Fibroblast of the aortic adventitia (primary cell): ENCODE measurements at regions not wholly inside any gene's neighbourhood (a gene's known extent, or its start where the extent isn't known, plus 50 kb on each side); places are given as distances from the start of the nearest gene placed in this dataset.
"Not testable (repeated sequence)": the region's sequence is repeated elsewhere in the genome, so short reads cannot be mapped to it uniquely, and the experiment has no call there.

Experiments used
- DNase-seq: peaks from one replicate; pipeline ENCODE4 v3.0.0-alpha.2; 2010; ENCODE audit warnings: low read depth
- H3K4me3 ChIP-seq: 2 replicates; pipeline ENCODE4 v1.5.1; 2011; ENCODE audit warnings: low read depth, mild to moderate bottlenecking, control low read depth, low read length, moderate library complexity
- TF ChIP-seq, protein P1 (sequence below): IDR thresholded peaks from 2 replicates; pipeline ENCODE4 v1.5.1; 2011; ENCODE audit warnings: mild to moderate bottlenecking, low read length, control low read depth, inconsistent platforms; ENCODE audit not compliant: insufficient read depth

DNA sequence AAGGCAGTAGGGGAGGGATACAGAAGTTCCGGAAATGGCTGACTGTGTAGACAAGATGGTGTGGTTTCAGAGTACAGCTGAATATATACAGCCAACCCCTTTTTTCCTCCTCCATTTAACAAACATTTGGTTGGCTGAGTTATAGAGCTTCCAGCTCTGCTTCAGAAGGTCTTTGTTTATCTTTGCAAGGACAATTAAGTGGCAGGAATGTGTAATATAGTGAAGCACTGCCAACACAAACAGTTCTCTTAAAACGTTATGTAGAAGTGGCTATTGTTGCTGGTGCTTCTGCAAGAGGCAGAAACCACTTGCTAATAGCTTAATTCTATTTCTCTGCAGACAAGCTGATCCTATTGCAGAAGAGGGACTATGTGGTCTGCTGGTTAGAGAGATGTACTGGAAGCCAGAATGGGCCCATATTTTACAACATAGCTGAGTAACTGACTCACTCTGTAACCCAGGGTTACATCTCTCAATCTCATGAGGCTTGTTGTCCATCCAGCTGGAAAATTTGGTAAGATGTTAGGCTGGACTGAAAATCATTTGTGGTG lies 62.7 kb upstream of the OSMR start:
- peak; percentile 97 for DNase-seq
- no peak overlapping the region for H3K4me3 ChIP-seq
- TF ChIP-seq, protein P1, sequence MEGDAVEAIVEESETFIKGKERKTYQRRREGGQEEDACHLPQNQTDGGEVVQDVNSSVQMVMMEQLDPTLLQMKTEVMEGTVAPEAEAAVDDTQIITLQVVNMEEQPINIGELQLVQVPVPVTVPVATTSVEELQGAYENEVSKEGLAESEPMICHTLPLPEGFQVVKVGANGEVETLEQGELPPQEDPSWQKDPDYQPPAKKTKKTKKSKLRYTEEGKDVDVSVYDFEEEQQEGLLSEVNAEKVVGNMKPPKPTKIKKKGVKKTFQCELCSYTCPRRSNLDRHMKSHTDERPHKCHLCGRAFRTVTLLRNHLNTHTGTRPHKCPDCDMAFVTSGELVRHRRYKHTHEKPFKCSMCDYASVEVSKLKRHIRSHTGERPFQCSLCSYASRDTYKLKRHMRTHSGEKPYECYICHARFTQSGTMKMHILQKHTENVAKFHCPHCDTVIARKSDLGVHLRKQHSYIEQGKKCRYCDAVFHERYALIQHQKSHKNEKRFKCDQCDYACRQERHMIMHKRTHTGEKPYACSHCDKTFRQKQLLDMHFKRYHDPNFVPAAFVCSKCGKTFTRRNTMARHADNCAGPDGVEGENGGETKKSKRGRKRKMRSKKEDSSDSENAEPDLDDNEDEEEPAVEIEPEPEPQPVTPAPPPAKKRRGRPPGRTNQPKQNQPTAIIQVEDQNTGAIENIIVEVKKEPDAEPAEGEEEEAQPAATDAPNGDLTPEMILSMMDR = peak; percentile 27

DNA sequence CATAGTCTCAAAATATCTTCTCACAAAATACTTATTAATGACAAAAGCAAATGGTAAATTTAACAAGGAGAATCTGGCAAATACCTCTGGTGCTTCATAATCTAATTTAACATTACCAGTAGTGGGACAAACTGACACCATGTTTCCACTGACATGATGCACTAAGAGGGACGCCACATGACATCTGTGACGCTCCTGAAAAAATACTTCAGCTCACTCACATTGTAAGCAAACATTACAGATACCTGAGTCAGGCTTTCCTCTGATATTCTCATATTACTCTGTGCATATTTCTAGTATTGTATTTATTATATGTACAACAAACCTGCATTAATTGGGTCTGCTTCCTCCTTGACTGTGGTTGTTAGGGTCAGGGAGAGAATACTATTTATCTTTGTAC lies 56.7 kb upstream of the OSMR start:
- no peak overlapping the region for H3K4me3 ChIP-seq
- DNase-seq = no peak

GRCh38 chr5:38789777-38790176 lies 56.0 kb upstream of the OSMR start:
- DNase-seq = no peak
- no peak overlapping the region for H3K4me3 ChIP-seq
- TF ChIP-seq, protein P1 = no peak

More for the DNA sequence above, 56.7 kb upstream of the OSMR start:
- TF ChIP-seq, protein P1 = no peak

GRCh38 chr5:38790268-38790667 lies 55.5 kb upstream of the OSMR start:
- TF ChIP-seq, protein P1 = no peak
- no peak overlapping the region for H3K4me3 ChIP-seq
- DNase-seq = no peak

GRCh38 chr5:38790891-38791290 lies 54.9 kb upstream of the OSMR start:
- no peak for DNase-seq
- TF ChIP-seq, protein P1 = no peak
- no peak overlapping the region for H3K4me3 ChIP-seq

DNA sequence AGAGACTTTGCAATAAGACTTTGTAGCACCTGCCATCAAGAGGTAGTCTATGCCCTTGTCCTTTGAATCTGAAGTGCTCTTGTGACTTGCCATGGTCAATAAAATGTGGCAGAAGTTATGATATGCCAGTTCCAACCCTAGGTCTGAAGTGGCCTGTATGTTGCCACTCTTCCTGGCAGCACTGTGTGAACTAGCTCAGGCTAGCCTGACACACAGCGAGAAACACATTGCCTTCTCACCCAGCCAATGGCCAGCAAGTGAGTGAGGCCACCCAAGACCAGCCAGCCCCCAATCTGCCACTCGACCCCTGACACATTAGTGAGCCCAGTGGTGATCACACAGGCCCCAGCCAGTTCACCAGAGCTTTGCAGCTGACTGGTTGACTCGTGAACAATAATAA lies 52.7 kb upstream of the OSMR start:
- H3K4me3 ChIP-seq = no peak overlapping the region
- DNase-seq = no peak
- TF ChIP-seq, protein P1 = no peak

- DNase-seq, H3K4me3 ChIP-seq: not testable (repeated sequence)
These were observed 51.8 kb upstream of the OSMR start for GRCh38 chr5:38794037-38794436.

DNA sequence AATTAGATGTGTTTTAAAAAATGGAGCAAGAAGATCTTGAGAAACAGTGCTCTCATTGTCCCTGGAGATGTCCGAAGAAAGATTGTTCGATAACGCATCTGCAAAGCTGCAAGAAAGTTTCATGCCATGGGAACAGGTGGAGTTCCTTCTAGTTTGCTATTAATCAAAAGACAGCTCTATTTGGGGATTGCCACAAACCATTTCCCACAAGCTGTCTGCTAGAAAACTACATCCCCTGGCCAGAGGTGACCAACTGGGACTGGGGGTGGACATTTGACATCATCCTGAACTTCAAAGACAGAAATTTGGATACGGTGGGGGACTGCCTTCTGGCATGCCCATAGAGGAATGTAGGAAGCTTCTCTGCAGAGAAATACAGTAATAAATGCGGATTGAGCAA lies 50.8 kb upstream of the OSMR start:
- no peak for DNase-seq
- TF ChIP-seq, protein P1 = no peak
- no peak overlapping the region for H3K4me3 ChIP-seq
